Type B pancreatic cell (in vitro differentiated cells): ENCODE measurements at regions not wholly inside any gene's neighbourhood (a gene's known extent, or its start where the extent isn't known, plus 50 kb on each side); places are given as distances from the start of the nearest gene placed in this dataset.

Experiments
- DNase-seq: peaks from one replicate; pipeline ENCODE4 v3.0.0; 2021; ENCODE audit warnings: mixed read lengths; ENCODE audit not compliant: unreplicated experiment; ENCODE audit errors: extremely low spot score
- H3K27ac Mint-ChIP-seq: 2 replicates; pipeline ENCODE4 v1.8.0; 2021; ENCODE audit warnings: mild to moderate bottlenecking, mixed read lengths
- H3K27me3 Mint-ChIP-seq: 2 replicates; pipeline ENCODE4 v1.8.0; 2021; ENCODE audit warnings: mixed read lengths
- H3K36me3 Mint-ChIP-seq: 2 replicates; pipeline ENCODE4 v1.8.0; 2021; ENCODE audit warnings: mixed read lengths
- H3K4me1 Mint-ChIP-seq: one replicate; pipeline ENCODE4 v1.8.0; 2021; ENCODE audit warnings: mixed read lengths; ENCODE audit not compliant: unreplicated experiment
- H3K4me3 Mint-ChIP-seq: 2 replicates; pipeline ENCODE4 v1.8.0; 2021; ENCODE audit warnings: mild to moderate bottlenecking, mixed read lengths
- H3K9me3 Mint-ChIP-seq: 2 replicates; pipeline ENCODE4 v1.8.0; 2021; ENCODE audit warnings: mixed read lengths
- TF ChIP-seq, protein P1 (sequence below): fragments of 200-600 bp; sonication (generic); conservative IDR thresholded peaks from 2 replicates; pipeline ENCODE4 v1.5.0; 2021; ENCODE audit warnings: antibody characterized with exemption, mild to moderate bottlenecking

DNA sequence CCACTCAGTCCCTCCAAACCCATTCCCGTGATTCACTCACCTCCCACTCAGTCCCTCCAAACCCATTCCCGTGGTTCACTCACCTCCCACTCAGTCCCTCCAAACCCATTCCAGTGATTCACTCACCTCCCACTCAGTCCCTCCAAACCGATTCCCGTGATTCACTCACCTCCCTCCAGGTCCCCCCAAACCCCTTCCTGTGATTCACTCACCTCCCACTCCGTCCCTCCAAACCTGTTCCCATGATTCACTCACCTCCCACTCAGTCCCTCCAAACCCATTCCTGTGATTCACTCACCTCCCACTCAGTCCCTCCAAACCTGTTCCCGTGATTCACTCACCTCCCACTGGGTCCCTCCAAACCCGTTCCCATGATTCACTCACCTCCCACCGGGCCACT is 639.6 kb downstream of the BRD1 start:
- Mint-ChIP-seq H3K4me1 (no peaks in the 10 kb centered on the region), H3K27ac (no peak overlapping the region), H3K4me3 (no peak overlapping the region), H3K36me3 (no peaks in the 10 kb centered on the region), H3K9me3 (no peaks in the 10 kb centered on the region), H3K27me3 (peaks cover 38% of the 10 kb centered on the region)
- no peak for DNase-seq
- TF ChIP-seq, protein P1, sequence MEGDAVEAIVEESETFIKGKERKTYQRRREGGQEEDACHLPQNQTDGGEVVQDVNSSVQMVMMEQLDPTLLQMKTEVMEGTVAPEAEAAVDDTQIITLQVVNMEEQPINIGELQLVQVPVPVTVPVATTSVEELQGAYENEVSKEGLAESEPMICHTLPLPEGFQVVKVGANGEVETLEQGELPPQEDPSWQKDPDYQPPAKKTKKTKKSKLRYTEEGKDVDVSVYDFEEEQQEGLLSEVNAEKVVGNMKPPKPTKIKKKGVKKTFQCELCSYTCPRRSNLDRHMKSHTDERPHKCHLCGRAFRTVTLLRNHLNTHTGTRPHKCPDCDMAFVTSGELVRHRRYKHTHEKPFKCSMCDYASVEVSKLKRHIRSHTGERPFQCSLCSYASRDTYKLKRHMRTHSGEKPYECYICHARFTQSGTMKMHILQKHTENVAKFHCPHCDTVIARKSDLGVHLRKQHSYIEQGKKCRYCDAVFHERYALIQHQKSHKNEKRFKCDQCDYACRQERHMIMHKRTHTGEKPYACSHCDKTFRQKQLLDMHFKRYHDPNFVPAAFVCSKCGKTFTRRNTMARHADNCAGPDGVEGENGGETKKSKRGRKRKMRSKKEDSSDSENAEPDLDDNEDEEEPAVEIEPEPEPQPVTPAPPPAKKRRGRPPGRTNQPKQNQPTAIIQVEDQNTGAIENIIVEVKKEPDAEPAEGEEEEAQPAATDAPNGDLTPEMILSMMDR, result no peak

DNA sequence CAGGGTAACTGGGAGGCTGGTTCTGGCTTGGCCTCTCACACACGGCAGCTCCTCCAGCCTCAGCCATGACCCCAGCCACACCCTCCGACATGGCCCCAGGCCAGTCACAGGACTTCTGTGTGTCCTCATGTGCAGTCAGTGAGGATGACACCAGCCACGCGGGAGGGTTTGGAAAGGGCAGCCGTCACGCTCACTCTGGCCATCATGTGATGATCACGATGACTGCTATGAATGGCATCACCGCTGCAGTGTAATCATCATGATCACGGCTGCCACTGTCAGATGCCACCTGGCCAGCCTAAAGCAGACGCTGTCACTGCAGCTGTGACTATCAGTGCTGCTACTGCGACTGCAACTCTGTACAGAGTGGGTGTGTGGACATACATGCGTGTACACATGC is 640.9 kb downstream of the BRD1 start:
- DNase-seq, result no peak
- Mint-ChIP-seq H3K27ac (no peak overlapping the region), H3K9me3 (no peaks in the 10 kb centered on the region), H3K4me1 (no peaks in the 10 kb centered on the region), H3K4me3 (no peak overlapping the region), H3K36me3 (no peaks in the 10 kb centered on the region), H3K27me3 (peaks cover 36% of the 10 kb centered on the region)
- TF ChIP-seq, protein P1, result no peak

DNA sequence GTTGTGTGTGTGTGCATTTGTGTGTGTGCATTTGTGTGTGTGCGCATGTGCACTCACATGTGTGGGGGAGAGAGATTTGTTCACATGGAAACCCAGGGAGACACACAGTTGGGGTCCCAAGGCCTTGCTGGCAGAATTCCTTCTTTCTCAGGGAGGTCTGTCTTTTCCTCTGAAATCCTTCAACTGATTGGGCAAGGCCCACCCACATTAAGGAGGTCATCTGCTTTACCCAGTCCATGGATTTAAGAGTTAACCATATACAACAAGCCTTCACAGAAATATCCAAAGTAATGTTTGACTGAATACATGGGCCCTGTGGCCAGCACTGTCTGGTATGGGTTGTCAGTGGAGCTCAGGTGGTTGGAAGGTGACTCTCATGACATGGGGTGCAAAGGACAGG is 641.4 kb downstream of the BRD1 start:
- no peak for DNase-seq
- Mint-ChIP-seq H3K4me3 (no peak overlapping the region), H3K27ac (no peak overlapping the region), H3K27me3 (peaks cover 36% of the 10 kb centered on the region), H3K36me3 (no peaks in the 10 kb centered on the region), H3K9me3 (no peaks in the 10 kb centered on the region), H3K4me1 (no peaks in the 10 kb centered on the region)
- TF ChIP-seq, protein P1, result no peak

DNA sequence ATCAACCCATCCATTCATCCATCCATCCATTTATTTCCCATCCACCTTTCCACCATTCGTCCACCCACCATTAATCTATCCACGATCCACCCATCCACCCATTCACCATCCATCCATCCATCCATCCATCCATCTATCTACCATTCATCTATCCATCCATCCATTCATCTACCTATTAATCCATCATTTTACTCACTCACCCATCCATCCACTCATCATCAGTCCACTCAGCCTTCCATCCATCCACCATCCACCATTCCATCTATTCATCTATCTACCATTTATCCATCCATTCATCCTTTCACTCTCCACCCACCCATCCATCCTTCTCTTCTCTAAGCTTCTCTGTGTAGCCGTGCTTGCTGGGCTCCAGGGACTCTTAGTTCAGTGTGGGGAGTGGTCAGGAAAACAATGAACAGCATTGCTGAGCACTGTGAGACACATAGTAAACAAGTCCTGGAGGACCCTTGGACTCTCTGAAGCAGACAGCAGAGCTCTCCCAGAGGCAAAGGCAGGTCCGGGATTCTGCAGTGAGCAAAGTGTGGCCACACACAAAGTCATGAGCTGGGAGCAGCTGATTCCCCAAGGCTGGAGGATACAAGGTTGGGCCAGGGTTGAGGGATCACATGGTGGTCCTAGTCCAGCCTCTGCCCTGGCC is 642.2 kb downstream of the BRD1 start:
- Mint-ChIP-seq H3K4me1 (no peaks in the 10 kb centered on the region), H3K27me3 (peaks cover 35% of the 10 kb centered on the region), H3K27ac (no peak overlapping the region), H3K36me3 (no peaks in the 10 kb centered on the region), H3K4me3 (no peak overlapping the region), H3K9me3 (no peaks in the 10 kb centered on the region)
- DNase-seq, result no peak
- TF ChIP-seq, protein P1, result no peak

DNA sequence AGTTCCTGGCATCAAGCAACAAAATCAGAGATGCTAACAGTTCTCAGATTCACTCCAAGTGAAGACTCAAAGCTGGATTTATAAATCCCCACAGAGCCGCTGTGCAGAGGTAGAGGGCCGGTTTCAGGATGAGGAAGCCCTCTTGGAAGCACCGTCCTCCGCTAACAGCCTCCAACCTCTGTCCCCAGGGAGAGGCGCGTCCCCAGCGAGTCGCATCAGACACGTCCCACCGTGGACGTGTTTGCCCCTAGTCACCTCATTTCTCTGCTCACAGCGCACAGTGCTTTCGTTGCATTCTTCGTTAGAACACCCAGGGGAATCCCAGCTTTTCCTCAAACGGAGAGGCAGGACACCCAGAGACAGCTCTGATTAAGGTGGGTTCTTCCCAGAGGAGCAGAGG is 642.9 kb downstream of the BRD1 start:
- no peak for DNase-seq
- Mint-ChIP-seq H3K9me3 (no peaks in the 10 kb centered on the region), H3K36me3 (no peaks in the 10 kb centered on the region), H3K27me3 (peaks cover 31% of the 10 kb centered on the region), H3K27ac (no peak overlapping the region), H3K4me3 (no peak overlapping the region), H3K4me1 (no peaks in the 10 kb centered on the region)
- TF ChIP-seq, protein P1, result no peak

DNA sequence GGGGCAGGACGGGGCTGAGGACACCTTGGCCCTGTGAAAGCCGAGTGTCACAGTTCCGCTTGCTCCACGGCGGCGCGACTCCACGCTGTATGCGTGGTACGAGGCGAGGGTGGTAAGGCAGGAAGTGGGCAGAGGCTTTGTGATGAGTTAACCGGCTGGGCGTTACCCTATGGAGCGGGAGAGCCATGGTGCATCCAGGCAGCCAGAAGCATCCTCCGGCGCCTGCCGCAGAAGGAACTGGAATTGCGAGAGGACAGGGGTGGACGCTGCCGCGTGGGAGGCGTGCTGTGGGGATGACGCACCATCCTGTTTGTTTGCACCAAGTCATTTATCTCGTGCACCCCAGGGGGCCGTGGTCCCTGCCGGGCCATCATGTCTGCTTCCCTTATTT is 643.9 kb downstream of the BRD1 start:
- Mint-ChIP-seq H3K36me3 (no peaks in the 10 kb centered on the region), H3K4me3 (no peak overlapping the region), H3K27ac (no peak overlapping the region), H3K4me1 (no peaks in the 10 kb centered on the region), H3K27me3 (peaks cover 28% of the 10 kb centered on the region), H3K9me3 (no peaks in the 10 kb centered on the region)
- TF ChIP-seq, protein P1, result no peak
- no peak for DNase-seq
